HAP-1 (cell line): ENCODE measurements at regions not wholly inside any gene's neighbourhood (a gene's known extent, or its start where the extent isn't known, plus 50 kb on each side); places are given as distances from the start of the nearest gene placed in this dataset.

Experiments
- DNase-seq, 2 experiments: peaks; one replicate each; pipeline ENCODE4 v3.0.0-alpha.2; 2016 to 2020; ENCODE audit warnings: low spot score in 2 of 2
- H3K27me3 ChIP-seq: fragments of 250-450 bp; sonication (Bioruptor Pico); 2 replicates; pipeline ENCODE4 v1.5.1; 2020; ENCODE audit warnings: low read depth, mild to moderate bottlenecking, moderate library complexity
- H3K36me3 ChIP-seq: fragments of 250-450 bp; sonication (Bioruptor Pico); replicated peaks from 2 replicates; pipeline ENCODE4 v1.5.1; 2020; ENCODE audit warnings: mild to moderate bottlenecking
- H3K4me1 ChIP-seq: fragments of 250-450 bp; sonication (Bioruptor Pico); 2 replicates; pipeline ENCODE4 v1.5.1; 2020; ENCODE audit warnings: mild to moderate bottlenecking
- H3K4me3 ChIP-seq: fragments of 250-450 bp; sonication (Bioruptor Pico); 2 replicates; pipeline ENCODE4 v1.5.1; 2020; ENCODE audit warnings: mild to moderate bottlenecking, moderate library complexity
- H3K9me3 ChIP-seq: fragments of 250-450 bp; sonication (Bioruptor Pico); 2 replicates; pipeline ENCODE4 v1.5.1; 2020; ENCODE audit warnings: mild to moderate bottlenecking, moderate library complexity
- in situ Hi-C: fragments of 300-500 bp; cut with MboI; formaldehyde crosslinking; loops from 3 replicates; pipeline ENCODE4 v1.14.3; 2020; ENCODE audit warnings: low sequenced_read_pairs, inconsistent platforms, mixed read lengths

DNA sequence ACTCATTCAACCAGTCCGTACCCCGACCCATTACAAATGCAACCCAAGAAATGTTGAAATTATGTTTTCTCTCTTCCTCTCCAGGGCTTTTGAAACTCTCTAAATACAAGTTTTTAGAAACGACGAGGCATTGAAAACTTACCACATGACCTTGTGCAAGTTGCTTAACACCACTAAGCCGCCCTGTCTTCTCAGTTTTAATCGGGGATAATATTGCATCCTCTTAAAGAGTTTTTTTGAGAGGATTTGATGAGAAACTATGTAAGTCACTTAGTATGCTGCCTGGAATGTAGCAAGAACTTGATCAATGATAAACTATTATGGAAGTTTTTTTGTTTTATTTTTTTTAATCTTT lies 149.0 kb upstream of the FAM20A start:
- Histone ChIP-seq H3K27me3 (no peaks in the 10 kb centered on the region), H3K4me1 (peaks cover 16% of the 10 kb centered on the region), H3K36me3 (no peaks in the 10 kb centered on the region), H3K9me3 (no peaks in the 10 kb centered on the region), H3K4me3 (no peak overlapping the region)
- in situ Hi-C loops, result loop anchor here (10.0 to 25.0 kb wide), 3 partner anchors 485 to 763 kb away; partner anchors contain the start of gene C17orf58
- DNase-seq, result no peak

DNA sequence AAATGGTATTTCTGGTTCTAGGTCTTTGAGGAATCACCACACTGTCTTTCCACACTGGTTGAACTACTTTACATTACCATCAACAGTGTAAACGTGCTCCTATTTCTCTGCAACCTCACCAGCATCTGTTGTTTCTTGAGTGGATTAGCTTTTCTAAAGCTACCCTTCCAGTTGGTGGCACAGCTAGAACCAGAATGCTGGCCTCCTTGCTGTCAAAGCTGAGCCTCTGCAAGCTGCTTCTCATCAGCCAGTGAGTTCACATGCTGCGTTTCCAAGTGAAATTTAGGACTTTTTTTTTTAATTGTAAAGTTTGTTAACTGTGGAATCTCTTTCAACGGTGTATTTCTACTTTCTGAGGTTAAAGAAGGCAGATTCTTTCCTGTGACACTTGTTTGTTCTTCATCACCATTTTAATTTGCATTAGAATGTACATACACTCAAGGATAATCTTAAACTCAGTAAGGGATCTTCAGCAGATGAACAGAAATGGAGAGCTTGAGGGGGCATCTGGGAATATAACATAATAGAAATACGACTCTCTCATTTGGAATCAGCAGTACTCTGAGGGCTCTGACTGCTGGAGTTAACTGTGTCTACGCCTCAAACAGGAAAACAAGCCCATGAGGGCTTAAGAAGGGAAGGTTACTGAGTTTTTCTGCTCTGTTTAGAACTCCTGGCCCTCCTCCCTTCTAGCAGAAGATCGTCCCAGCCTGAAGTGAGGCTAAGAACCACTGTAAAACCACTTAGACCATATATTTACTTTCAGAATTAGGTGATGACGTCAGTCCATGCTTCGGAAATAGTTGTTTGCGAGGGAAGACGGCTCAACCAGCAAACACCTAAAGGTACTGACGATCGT lies 148.4 kb upstream of the FAM20A start:
- Histone ChIP-seq H3K4me3 (no peak overlapping the region), H3K27me3 (no peaks in the 10 kb centered on the region), H3K36me3 (no peaks in the 10 kb centered on the region), H3K9me3 (no peaks in the 10 kb centered on the region), H3K4me1 (peaks cover 16% of the 10 kb centered on the region)
- in situ Hi-C loops, result loop anchor here (10.0 to 25.0 kb wide), 3 partner anchors 485 to 762 kb away; partner anchors contain the start of gene C17orf58
- DNase-seq, result peak in 1 of 2 experiments; percentile 30

DNA sequence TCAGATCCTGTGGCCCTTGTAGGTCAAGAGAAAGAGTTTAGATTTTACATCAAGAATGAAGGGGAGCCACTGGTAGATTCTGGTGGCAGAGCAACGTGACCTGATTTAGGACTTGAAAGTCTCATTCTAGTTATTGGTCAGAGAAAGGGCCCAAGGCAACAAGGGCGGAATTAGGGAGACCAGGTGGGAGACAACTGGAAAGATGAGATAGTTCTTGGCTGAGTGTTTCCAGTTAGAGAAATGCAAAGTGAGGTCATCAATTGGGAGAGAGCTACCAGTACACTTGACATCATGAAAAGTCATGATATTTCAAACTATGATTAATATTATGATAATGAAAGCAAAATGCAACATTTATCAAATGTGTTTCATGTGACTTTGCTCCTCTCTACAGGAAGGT lies 147.2 kb upstream of the FAM20A start:
- Histone ChIP-seq H3K27me3 (peaks cover 5% of the 10 kb centered on the region), H3K36me3 (no peaks in the 10 kb centered on the region), H3K9me3 (no peaks in the 10 kb centered on the region), H3K4me3 (no peak overlapping the region), H3K4me1 (peaks cover 16% of the 10 kb centered on the region)
- no peak for DNase-seq
- in situ Hi-C loops, result no loop called here

DNA sequence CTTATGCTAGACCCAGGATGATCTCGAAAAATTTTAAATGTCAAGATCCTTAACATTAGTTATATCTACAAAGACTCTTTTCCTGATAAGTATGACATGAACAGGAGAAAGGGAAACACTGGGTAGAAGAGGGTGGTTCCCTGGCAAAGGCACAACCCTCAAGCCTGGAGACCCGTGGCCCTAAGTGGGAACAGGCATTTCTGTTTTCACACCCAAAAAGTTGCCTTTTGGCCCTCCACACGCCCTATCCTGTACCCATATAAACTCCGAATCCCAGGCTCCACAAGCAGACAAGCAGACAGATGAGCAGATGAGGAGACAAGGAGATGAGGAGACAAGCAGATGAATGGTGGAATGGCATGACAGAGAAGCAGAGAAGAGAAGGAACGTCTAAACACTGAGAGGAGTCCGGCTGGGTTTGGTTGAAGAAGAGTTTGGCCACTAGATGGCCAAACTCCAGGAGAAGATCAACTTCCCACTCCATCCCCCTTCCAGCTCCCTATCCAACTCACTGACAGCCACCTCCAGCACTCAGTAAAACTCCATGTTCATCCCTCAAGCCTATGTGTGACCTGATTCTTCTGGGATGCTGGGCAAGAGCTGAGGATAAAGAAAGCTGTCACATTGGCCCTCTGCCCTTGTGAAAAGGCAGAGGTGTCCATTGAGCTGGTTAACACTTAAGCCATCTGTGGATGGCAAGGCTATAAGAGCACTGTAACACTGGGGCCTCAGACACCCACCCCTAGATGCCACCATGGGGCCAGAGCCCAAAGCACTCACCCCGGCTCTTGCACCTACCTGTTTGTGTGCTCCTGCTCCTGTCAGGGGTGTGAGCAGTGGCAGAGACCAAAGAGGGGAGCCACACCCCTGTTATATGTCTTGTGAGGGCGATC lies 139.6 kb upstream of the FAM20A start:
- in situ Hi-C loops, result no loop called here
- Histone ChIP-seq H3K4me3 (no peak overlapping the region), H3K9me3 (no peaks in the 10 kb centered on the region), H3K27me3 (peaks cover 23% of the 10 kb centered on the region), H3K36me3 (no peaks in the 10 kb centered on the region), H3K4me1 (peaks cover 4% of the 10 kb centered on the region)
- DNase-seq, result peak in 1 of 2 experiments; percentile 12

DNA sequence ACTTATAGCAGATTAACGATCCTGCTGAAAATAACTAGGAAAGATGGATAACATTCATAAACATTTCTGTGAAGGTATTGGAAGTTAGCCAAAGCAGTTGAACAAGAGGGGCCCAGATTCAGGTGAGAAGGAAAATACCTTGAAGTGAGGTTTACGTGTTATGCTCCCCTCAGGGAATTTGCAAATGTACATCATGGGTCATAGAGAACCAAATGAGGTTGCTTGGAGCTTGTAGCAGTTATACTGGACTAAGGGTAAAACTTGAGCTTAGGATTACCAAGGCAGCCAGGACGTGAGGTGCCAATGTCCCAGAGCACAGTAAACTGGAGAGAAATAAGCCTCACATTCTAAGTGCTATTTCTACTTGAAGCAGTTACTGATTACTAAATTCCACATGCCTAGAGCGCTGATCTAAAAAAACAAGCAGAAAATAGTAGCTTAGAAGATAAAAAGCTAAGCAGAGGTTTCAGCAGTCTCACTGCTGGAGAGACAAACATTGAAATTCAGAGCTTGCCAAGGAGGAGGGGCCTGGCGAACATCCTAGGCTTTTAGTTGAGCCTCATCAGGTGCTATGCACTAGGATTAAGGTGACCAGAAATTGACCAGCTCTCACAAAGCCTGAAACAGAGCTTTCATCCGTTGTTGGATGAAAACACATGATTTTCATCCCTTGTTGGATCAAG lies 136.7 kb upstream of the FAM20A start:
- Histone ChIP-seq H3K4me3 (no peak overlapping the region), H3K27me3 (peaks cover 14% of the 10 kb centered on the region), H3K4me1 (no peaks in the 10 kb centered on the region), H3K9me3 (0 out of 2 replicates have a peak, but pooled peaks cover 2% of the 10 kb centered on the region), H3K36me3 (no peaks in the 10 kb centered on the region)
- no peak for DNase-seq
- in situ Hi-C loops, result no loop called here

DNA sequence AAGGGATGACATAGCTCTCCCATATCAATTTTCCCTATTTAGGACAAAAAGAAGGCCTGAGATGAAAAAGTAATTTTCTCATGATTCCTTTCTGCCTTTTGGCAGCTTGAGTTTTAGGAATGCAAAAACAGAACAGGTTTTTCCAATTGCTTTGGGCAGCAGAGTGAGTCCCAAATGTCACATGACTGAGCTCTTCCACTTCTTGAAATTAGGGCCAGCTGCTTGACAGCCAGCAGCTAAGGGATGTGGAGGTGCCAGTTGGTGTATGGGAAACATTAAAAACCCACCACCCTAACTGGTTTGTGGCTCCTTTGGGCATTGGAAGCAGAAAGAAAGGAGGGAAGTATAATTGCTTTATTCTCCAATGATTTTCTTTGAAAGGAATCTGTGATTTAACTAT lies 133.8 kb upstream of the FAM20A start:
- peaks cover 3% of the 10 kb centered on the region; the same call in 1 of the 2 replicates for H3K27me3 ChIP-seq
- no peak overlapping the region for H3K4me3 ChIP-seq
- in situ Hi-C loops, result no loop called here
- H3K9me3 ChIP-seq, result 0 out of 2 replicates have a peak, but pooled peaks cover 2% of the 10 kb centered on the region
- no peaks in the 10 kb centered on the region for H3K36me3 ChIP-seq
- no peak for DNase-seq
- H3K4me1 ChIP-seq, result peaks cover 3% of the 10 kb centered on the region; the same call in 1 of the 2 replicates

DNA sequence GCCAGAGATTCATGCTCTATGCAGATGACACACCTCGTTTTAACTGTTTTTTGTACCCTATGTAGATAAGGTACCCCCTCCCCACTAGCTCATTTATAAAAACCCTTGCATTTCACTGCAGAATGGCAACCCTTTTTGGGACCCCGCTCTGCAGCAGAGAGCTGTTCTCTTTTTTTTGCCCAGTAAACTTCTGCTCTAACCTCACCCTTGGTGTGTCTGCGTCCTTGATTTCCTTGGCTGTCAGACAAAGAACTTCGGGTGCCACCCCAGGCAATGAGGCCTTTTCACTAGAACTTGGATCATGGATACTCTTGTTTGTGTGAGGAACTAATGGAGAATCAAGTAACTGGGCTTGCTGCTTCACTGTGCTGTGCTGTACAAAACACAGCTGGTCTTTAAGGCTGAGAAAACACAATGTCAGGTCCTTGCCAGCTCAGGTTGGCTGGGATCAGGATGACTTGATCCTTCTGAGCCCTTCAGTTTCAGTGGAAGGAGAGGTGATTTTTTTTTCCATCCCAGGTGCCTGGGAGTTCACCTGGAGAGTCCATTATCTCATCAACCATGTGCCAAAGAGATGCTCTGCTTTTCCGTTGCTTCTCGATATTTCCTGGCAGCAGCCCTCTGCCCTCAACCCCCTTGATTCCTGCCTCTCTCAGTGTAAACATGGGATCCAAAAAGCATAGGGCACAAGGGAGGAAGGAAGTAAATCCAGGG lies 133.2 kb upstream of the FAM20A start:
- no peak for DNase-seq
- 0 out of 2 replicates have a peak, but pooled peaks cover 2% of the 10 kb centered on the region for H3K9me3 ChIP-seq
- in situ Hi-C loops, result no loop called here
- H3K36me3 ChIP-seq, result no peaks in the 10 kb centered on the region
- no peak overlapping the region for H3K4me3 ChIP-seq
- no peaks in the 10 kb centered on the region; the same call in 1 of the 2 replicates for H3K27me3 ChIP-seq
- H3K4me1 ChIP-seq, result peaks cover 3% of the 10 kb centered on the region; the same call in 1 of the 2 replicates

DNA sequence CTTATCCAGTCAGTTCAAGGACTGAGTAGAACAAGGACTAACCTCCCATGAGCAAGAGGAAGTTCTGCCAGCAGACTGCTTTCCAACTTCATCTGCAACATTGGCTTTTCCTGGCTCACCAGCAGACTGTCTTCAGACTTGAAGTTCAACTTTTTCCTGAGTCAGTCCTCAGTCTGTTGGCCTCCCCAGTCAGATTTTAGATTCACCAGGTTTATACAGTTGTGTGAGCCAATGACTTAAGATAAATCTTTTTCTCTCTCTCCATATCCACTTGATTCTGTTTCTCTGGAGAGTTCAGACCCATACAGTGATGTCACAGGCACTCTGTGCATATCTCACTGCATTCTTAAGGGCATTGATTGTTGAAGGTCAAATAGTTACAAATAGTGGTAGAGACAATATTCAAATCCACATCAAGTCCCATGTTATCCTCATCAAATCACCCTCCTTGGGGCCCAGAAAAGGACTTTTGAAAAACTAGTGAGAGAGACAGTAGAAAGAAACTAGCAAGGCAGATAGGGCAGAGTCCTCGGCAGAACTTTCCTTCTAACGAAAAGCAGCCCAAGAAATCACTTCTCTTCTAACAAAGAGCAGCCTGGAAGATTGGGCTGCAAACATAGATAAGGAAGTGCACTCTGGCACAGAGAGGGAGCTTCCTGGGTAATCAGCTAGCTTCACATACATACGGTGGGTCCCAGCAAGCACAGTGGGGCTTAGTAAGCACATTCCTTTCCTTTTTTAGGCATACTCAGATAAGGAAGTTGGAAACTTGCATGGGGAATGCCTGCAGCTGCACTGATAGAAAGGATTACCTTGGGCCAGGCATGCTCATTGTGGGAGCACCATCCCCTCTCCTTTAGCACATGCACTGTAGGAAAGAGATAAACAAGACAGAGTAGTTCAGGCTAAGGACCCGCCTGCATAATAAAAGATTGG lies 132.3 kb upstream of the FAM20A start:
- H3K9me3 ChIP-seq, result 0 out of 2 replicates have a peak, but pooled peaks cover 2% of the 10 kb centered on the region
- no peaks in the 10 kb centered on the region for H3K36me3 ChIP-seq
- in situ Hi-C loops, result no loop called here
- peaks cover 3% of the 10 kb centered on the region; the same call in 1 of the 2 replicates for H3K4me1 ChIP-seq
- no peak for DNase-seq
- H3K27me3 ChIP-seq, result no peaks in the 10 kb centered on the region; the same call in 1 of the 2 replicates
- no peak overlapping the region for H3K4me3 ChIP-seq

DNA sequence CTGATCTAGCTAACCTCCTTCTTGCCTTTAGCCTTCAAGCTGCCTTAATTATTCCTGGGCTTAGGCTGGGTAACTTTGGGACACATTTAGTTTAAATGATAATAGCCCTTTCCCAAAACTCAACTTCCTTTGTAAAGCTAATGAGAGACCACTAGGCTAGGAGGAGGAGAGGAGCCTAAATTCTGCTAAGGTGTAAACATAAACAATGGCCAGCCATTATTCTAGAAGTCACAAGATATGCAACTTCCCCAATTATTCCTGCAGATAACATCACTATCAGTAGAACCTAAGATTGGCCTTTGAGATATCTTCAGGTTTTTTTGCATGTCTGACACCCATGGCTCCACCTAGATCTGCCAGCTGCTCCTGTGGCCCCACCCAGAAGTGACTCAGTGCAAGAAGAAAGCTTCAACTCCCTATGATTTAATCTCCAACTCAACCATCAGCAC lies 131.2 kb upstream of the FAM20A start:
- no peaks in the 10 kb centered on the region; the same call in 1 of the 2 replicates for H3K27me3 ChIP-seq
- DNase-seq, result peak in 1 of 2 experiments; percentile 9
- H3K36me3 ChIP-seq, result no peaks in the 10 kb centered on the region
- peaks cover 3% of the 10 kb centered on the region; the same call in 1 of the 2 replicates for H3K4me1 ChIP-seq
- H3K4me3 ChIP-seq, result no peak overlapping the region
- H3K9me3 ChIP-seq, result peaks cover 2% of the 10 kb centered on the region; the same call in 1 of the 2 replicates
- in situ Hi-C loops, result no loop called here

DNA sequence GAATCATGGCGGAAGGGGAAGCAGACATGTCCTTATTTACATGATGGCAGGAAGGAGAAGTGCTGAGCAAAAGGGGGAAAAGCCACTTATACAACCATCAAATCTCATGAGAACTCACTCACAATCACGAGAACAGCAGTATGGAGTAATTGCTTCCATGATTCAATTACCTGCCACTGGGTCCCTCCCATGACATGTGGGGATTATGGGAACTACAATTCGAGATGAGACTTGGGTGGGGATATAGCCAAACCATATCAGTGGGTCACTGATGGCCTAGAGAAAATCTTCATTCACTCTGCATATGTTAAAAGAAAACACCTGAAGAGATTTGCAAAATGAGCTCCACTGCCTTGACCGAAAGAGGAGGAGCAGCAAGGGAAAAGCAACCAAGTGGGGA lies 130.3 kb upstream of the FAM20A start:
- Histone ChIP-seq H3K36me3 (no peaks in the 10 kb centered on the region), H3K4me3 (no peak overlapping the region), H3K9me3 (peaks cover 2% of the 10 kb centered on the region; the same call in 1 of the 2 replicates), H3K27me3 (no peaks in the 10 kb centered on the region), H3K4me1 (peaks cover 3% of the 10 kb centered on the region; the same call in 1 of the 2 replicates)
- in situ Hi-C loops, result no loop called here
- DNase-seq, result no peak

DNA sequence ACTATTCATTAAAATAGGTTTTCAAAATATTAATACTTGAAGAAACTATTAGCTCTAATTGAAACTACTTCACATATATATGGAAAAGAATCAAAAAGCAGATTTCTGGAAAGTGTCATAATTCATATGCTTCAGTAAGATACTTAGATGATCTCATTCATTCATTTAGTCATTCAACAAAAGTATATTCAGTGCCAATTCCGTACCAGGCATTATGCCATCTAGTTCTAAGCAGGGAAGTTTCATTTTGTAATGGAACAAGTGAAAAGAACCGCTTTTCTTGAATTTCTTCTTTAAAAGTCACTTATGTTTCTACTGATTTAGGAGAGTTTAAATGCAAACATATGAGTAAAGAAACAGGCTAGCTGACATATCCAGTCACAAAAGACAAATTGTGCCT lies 118.3 kb upstream of the FAM20A start:
- no peaks in the 10 kb centered on the region for H3K36me3 ChIP-seq
- no peak for DNase-seq
- H3K4me3 ChIP-seq, result no peak overlapping the region
- no peaks in the 10 kb centered on the region for H3K9me3 ChIP-seq
- no peaks in the 10 kb centered on the region for H3K4me1 ChIP-seq
- no peaks in the 10 kb centered on the region; the same call in 1 of the 2 replicates for H3K27me3 ChIP-seq
- in situ Hi-C loops, result no loop called here

DNA sequence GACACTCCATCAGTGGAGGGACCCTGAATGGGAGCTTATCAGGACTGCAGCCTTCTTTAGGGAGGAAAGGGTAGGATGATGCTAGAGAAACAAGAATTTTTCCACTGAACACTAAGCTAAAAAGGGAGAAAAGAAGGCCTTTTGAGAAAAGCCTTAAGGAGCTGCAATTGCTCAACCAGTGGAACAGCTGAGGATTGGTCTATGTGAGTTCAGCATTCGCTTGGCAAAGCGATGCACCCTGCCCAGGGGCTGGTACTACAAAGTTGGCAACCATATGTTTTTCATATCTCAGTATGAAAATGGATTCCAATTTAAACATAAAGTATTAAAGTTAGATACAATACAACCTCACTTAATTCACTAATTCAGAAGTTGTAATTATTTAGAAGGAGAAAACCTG lies 117.8 kb upstream of the FAM20A start:
- Histone ChIP-seq H3K27me3 (no peaks in the 10 kb centered on the region; the same call in 1 of the 2 replicates), H3K9me3 (no peaks in the 10 kb centered on the region), H3K36me3 (no peaks in the 10 kb centered on the region), H3K4me3 (no peak overlapping the region), H3K4me1 (no peaks in the 10 kb centered on the region)
- in situ Hi-C loops, result no loop called here
- DNase-seq, result no peak
